GM12878 (cell line): ENCODE measurements at regions not wholly inside any gene's neighbourhood (a gene's known extent, or its start where the extent isn't known, plus 50 kb on each side); places are given as distances from the start of the nearest gene placed in this dataset.

ENCODE experiments used
- EED ChIP-seq: sonication (generic); IDR thresholded peaks from 2 replicates; pipeline ENCODE4 v1.6.1; 2016; ENCODE audit warnings: antibody characterized with exemption, low read depth
- EP300 ChIP-seq, 2 experiments: fragments of 150-350 bp in 1 of 2; IDR thresholded peaks; 2 replicates each; pipeline ENCODE4 v1.6.1; 2011 to 2012; ENCODE audit warnings: low read depth in 2 of 2, low read length in 2 of 2, borderline replicate concordance in 1 of 2, improper control_type of control experiment in 1 of 2, inconsistent platforms in 1 of 2; ENCODE audit not compliant: control insufficient read depth in 1 of 2
- EZH2 ChIP-seq: IDR thresholded peaks from 2 replicates; pipeline ENCODE4 v1.6.1; 2012; ENCODE audit warnings: low read depth, mild to moderate bottlenecking, control low read depth, inconsistent platforms, low read length, borderline replicate concordance; ENCODE audit not compliant: control insufficient read depth
- POLR2A ChIP-seq: IDR thresholded peaks from 2 replicates; pipeline ENCODE4 v1.6.1; 2011; ENCODE audit warnings: low read depth, mild to moderate bottlenecking, low read length
- POLR2AphosphoS5 ChIP-seq: IDR thresholded peaks from 2 replicates; pipeline ENCODE4 v1.6.1; 2011; ENCODE audit warnings: mild to moderate bottlenecking, low read length, inconsistent platforms
- RAD51 ChIP-seq: fragments of 450-650 bp; IDR thresholded peaks from 2 replicates; pipeline ENCODE4 v1.6.1; 2016; ENCODE audit warnings: moderate library complexity, mild to moderate bottlenecking, inconsistent platforms
- SIX5 ChIP-seq: IDR thresholded peaks from 2 replicates; pipeline ENCODE4 v1.6.1; 2011; ENCODE audit warnings: mild to moderate bottlenecking, low read depth, low read length, moderate library complexity; ENCODE audit not compliant: severe bottlenecking
- ZBED1 ChIP-seq: IDR thresholded peaks from 2 replicates; pipeline ENCODE4 v1.6.1; 2016; ENCODE audit warnings: borderline replicate concordance
- TF ChIP-seq, protein P1 (sequence below), 3 experiments: IDR thresholded peaks in 2 of 3; conservative IDR thresholded peaks in 1 of 3; 2 replicates each; pipeline ENCODE4 v1.5.1; 2011; ENCODE audit warnings: low read depth in 3 of 3, low read length in 3 of 3, mild to moderate bottlenecking in 3 of 3, control low read depth in 2 of 3, moderate library complexity in 2 of 3, inconsistent platforms in 1 of 3, mixed read lengths in 1 of 3; ENCODE audit not compliant: control insufficient read depth in 2 of 3, insufficient read depth in 1 of 3; ENCODE audit errors: extremely low read depth in 1 of 3

GRCh38 chr3:166570102-166570501 is 732.9 kb upstream of the BCHE start:
- TF ChIP-seq, protein P1, sequence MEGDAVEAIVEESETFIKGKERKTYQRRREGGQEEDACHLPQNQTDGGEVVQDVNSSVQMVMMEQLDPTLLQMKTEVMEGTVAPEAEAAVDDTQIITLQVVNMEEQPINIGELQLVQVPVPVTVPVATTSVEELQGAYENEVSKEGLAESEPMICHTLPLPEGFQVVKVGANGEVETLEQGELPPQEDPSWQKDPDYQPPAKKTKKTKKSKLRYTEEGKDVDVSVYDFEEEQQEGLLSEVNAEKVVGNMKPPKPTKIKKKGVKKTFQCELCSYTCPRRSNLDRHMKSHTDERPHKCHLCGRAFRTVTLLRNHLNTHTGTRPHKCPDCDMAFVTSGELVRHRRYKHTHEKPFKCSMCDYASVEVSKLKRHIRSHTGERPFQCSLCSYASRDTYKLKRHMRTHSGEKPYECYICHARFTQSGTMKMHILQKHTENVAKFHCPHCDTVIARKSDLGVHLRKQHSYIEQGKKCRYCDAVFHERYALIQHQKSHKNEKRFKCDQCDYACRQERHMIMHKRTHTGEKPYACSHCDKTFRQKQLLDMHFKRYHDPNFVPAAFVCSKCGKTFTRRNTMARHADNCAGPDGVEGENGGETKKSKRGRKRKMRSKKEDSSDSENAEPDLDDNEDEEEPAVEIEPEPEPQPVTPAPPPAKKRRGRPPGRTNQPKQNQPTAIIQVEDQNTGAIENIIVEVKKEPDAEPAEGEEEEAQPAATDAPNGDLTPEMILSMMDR (IDR thresholded peaks at IDR 0.05 in 2 of 3, conservative IDR thresholded peaks at IDR 0.05 in 1 of 3; ENCODE audit: control insufficient read depth in 2 of 3, extremely low read depth in 1 of 3, insufficient read depth in 1 of 3, low read depth in 3 of 3, low read length in 3 of 3): no peak
- TF ChIP-seq POLR2A: no peak
- no peak for TF ChIP-seq POLR2AphosphoS5
- TF ChIP-seq SIX5: no peak
- no peak for TF ChIP-seq EED
- no peak for TF ChIP-seq EP300 (IDR thresholded peaks at IDR 0.05; ENCODE audit: borderline replicate concordance in 1 of 2, control insufficient read depth in 1 of 2, low read depth in 2 of 2, low read length in 2 of 2)
- no peak for TF ChIP-seq ZBED1
- no peak for TF ChIP-seq EZH2
- no peak for TF ChIP-seq RAD51
